ENCODE measurements at regions not wholly inside any gene's neighbourhood (a gene's known extent, or its start where the extent isn't known, plus 50 kb on each side); places are given as distances from the start of the nearest gene placed in this dataset.

DNA sequence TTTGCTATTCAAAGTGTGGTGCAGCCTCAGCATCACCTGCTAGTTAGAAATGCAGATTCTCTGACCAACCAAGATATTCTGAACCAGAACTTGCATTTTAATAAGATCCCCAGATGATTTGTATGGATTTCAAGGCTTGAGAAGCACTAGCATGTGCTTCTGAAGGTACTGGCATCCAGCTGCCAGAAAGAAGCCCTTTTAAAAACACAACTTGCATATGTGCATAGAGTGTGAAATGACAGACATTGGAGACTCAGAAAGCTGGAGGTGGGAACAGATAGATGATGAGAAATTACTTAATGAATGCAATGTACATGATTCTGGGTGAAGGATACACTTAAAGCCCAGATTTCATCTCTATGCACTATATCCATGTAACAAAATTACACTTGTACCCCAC, 409.3 kb upstream of the SPTLC3 start:
- TF ChIP-seq, protein P1, sequence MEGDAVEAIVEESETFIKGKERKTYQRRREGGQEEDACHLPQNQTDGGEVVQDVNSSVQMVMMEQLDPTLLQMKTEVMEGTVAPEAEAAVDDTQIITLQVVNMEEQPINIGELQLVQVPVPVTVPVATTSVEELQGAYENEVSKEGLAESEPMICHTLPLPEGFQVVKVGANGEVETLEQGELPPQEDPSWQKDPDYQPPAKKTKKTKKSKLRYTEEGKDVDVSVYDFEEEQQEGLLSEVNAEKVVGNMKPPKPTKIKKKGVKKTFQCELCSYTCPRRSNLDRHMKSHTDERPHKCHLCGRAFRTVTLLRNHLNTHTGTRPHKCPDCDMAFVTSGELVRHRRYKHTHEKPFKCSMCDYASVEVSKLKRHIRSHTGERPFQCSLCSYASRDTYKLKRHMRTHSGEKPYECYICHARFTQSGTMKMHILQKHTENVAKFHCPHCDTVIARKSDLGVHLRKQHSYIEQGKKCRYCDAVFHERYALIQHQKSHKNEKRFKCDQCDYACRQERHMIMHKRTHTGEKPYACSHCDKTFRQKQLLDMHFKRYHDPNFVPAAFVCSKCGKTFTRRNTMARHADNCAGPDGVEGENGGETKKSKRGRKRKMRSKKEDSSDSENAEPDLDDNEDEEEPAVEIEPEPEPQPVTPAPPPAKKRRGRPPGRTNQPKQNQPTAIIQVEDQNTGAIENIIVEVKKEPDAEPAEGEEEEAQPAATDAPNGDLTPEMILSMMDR (IDR thresholded peaks at IDR 0.05) = no peak
- TF ChIP-seq POLR2A (IDR thresholded peaks at IDR 0.05) = no peak

All from lower leg skin (tissue), 3 donors.